ENCODE measurements at regions not wholly inside any gene's neighbourhood (a gene's known extent, or its start where the extent isn't known, plus 50 kb on each side); places are given as distances from the start of the nearest gene placed in this dataset.

- Mint-ChIP-seq H3K4me1 (ENCODE audit: unreplicated experiment) (no peaks in the 10 kb centered on the region), H3K9me3 (ENCODE audit: unreplicated experiment) (no peaks in the 10 kb centered on the region), H3K36me3 (ENCODE audit: low read depth, unreplicated experiment) (no peaks in the 10 kb centered on the region), H3K4me3 (ENCODE audit: unreplicated experiment) (no peak overlapping the region), H3K27me3 (ENCODE audit: unreplicated experiment) (no peaks in the 10 kb centered on the region), H3K27ac (ENCODE audit: unreplicated experiment) (no peak overlapping the region)
- DNase-seq (ENCODE audit: low spot score), result peak; percentile 22
- TF ChIP-seq, protein P1, sequence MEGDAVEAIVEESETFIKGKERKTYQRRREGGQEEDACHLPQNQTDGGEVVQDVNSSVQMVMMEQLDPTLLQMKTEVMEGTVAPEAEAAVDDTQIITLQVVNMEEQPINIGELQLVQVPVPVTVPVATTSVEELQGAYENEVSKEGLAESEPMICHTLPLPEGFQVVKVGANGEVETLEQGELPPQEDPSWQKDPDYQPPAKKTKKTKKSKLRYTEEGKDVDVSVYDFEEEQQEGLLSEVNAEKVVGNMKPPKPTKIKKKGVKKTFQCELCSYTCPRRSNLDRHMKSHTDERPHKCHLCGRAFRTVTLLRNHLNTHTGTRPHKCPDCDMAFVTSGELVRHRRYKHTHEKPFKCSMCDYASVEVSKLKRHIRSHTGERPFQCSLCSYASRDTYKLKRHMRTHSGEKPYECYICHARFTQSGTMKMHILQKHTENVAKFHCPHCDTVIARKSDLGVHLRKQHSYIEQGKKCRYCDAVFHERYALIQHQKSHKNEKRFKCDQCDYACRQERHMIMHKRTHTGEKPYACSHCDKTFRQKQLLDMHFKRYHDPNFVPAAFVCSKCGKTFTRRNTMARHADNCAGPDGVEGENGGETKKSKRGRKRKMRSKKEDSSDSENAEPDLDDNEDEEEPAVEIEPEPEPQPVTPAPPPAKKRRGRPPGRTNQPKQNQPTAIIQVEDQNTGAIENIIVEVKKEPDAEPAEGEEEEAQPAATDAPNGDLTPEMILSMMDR (IDR thresholded peaks at IDR 0.05; ENCODE audit: unreplicated experiment), result peak; percentile 62
Observed at GRCh38 chr1:165073185-165074007, 283.1 kb downstream of the LMX1A start.

DNA sequence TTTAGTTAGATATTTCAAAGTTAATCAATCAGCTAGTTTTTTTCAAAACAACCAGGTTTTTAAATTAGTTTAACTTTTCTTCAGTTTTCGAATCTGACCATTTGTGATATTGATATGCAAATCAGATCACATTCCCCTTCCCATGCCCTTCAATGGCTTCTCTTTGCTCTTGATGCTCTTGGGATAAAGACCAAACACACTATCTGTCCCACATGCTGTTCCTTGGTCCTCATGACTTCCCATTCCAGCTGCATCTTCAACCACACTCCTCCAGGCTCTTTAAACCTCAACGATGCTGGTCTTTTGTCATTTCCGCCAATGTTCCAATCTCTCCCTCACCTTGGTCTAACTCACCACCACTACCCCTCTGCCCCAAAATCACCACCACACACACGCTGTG, 285.8 kb downstream of the LMX1A start:
- no peak overlapping the region for H3K4me3 Mint-ChIP-seq (ENCODE audit: unreplicated experiment)
- no peak overlapping the region for H3K27ac Mint-ChIP-seq (ENCODE audit: unreplicated experiment)
- no peaks in the 10 kb centered on the region for H3K9me3 Mint-ChIP-seq (ENCODE audit: unreplicated experiment)
- DNase-seq (ENCODE audit: low spot score), result no peak
- TF ChIP-seq, protein P1 (IDR thresholded peaks at IDR 0.05; ENCODE audit: unreplicated experiment), result no peak
- no peaks in the 10 kb centered on the region for H3K36me3 Mint-ChIP-seq (ENCODE audit: low read depth, unreplicated experiment)
- H3K4me1 Mint-ChIP-seq (ENCODE audit: unreplicated experiment), result no peaks in the 10 kb centered on the region
- no peaks in the 10 kb centered on the region for H3K27me3 Mint-ChIP-seq (ENCODE audit: unreplicated experiment)

DNA sequence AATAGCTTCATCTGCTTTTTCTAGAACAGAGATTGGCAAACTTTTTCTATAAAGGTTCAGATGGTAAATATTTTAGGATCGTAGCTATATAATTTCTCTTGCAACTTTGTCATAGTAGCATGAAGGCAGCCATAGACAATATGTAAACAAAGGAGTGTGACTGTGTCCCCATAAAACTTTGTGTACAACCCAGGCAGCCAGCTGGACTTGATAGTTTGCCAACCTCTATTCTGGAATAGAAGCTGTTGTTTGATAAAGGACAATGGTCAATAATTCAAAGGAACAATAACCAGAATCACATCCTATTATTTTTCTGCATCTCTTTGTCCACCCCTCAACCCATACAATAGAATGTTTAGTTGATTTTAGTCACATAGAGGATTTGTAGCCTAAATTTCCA, 286.7 kb downstream of the LMX1A start:
- Mint-ChIP-seq H3K27ac (ENCODE audit: unreplicated experiment) (no peak overlapping the region), H3K27me3 (ENCODE audit: unreplicated experiment) (no peaks in the 10 kb centered on the region), H3K9me3 (ENCODE audit: unreplicated experiment) (no peaks in the 10 kb centered on the region), H3K36me3 (ENCODE audit: low read depth, unreplicated experiment) (no peaks in the 10 kb centered on the region), H3K4me1 (ENCODE audit: unreplicated experiment) (no peaks in the 10 kb centered on the region), H3K4me3 (ENCODE audit: unreplicated experiment) (no peak overlapping the region)
- DNase-seq (ENCODE audit: low spot score), result no peak
- TF ChIP-seq, protein P1 (IDR thresholded peaks at IDR 0.05; ENCODE audit: unreplicated experiment), result no peak

- Mint-ChIP-seq H3K4me1 (ENCODE audit: unreplicated experiment) (no peaks in the 10 kb centered on the region), H3K4me3 (ENCODE audit: unreplicated experiment) (no peak overlapping the region), H3K27me3 (ENCODE audit: unreplicated experiment) (no peaks in the 10 kb centered on the region), H3K9me3 (ENCODE audit: unreplicated experiment) (no peaks in the 10 kb centered on the region), H3K27ac (ENCODE audit: unreplicated experiment) (no peak overlapping the region), H3K36me3 (ENCODE audit: low read depth, unreplicated experiment) (no peaks in the 10 kb centered on the region)
- no peak for DNase-seq (ENCODE audit: low spot score)
- TF ChIP-seq, protein P1 (IDR thresholded peaks at IDR 0.05; ENCODE audit: unreplicated experiment), result no peak
Observed at GRCh38 chr1:165068741-165069140, 287.8 kb downstream of the LMX1A start.

DNA sequence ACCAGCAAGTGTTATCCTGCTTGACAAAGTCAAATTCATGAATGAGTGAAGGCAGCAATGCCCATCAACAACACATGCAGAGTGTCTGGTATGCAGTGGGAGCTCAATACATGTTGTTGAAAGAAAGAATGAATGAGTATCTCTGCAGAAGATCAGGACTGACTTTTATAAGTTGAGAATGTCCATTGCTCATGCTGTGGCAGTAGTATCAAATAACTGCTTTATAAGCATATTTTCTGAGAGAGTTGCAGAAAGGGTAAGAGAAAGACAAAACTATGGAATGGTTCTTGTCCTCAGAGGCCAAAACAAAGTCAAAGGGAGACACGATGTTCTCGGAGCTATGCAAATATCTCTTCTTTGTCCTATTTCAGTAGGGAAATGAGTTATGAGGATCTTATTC, 288.7 kb downstream of the LMX1A start:
- DNase-seq (ENCODE audit: low spot score), result no peak

More for the DNA sequence above, 288.7 kb downstream of the LMX1A start:
- Mint-ChIP-seq H3K9me3 (ENCODE audit: unreplicated experiment) (no peaks in the 10 kb centered on the region), H3K27ac (ENCODE audit: unreplicated experiment) (no peak overlapping the region), H3K36me3 (ENCODE audit: low read depth, unreplicated experiment) (no peaks in the 10 kb centered on the region), H3K4me1 (ENCODE audit: unreplicated experiment) (no peaks in the 10 kb centered on the region), H3K4me3 (ENCODE audit: unreplicated experiment) (no peak overlapping the region), H3K27me3 (ENCODE audit: unreplicated experiment) (no peaks in the 10 kb centered on the region)
- TF ChIP-seq, protein P1 (IDR thresholded peaks at IDR 0.05; ENCODE audit: unreplicated experiment), result no peak

Data from endothelial cell (in vitro differentiated cells).